ENCODE measurements at regions not wholly inside any gene's neighbourhood (a gene's known extent, or its start where the extent isn't known, plus 50 kb on each side); places are given as distances from the start of the nearest gene placed in this dataset.

- TF ChIP-seq POLR2AphosphoS5 (IDR thresholded peaks at IDR 0.05) = no peak
- TF ChIP-seq POLR2A (IDR thresholded peaks at IDR 0.05) = no peak
- no peak for TF ChIP-seq CTCF (IDR thresholded peaks at IDR 0.05)
These were observed 289.8 kb upstream of the ANO3 start for GRCh38 chr11:26042113-26042512.

All from upper lobe of left lung (tissue), 4 donors.